ENCODE measurements at regions not wholly inside any gene's neighbourhood (a gene's known extent, or its start where the extent isn't known, plus 50 kb on each side); places are given as distances from the start of the nearest gene placed in this dataset.

- Histone ChIP-seq H3K9me3 (ENCODE audit: control insufficient read depth in 4 of 4, low read length in 3 of 4) (no peaks in the 10 kb centered on the region), H3K27me3 (ENCODE audit: control insufficient read depth in 4 of 4, insufficient read depth in 4 of 4, low read length in 3 of 4) (no peaks in the 10 kb centered on the region), H3K9ac (ENCODE audit: low read depth in 1 of 2, low read length in 2 of 2) (no peak overlapping the region), H3K4me1 (ENCODE audit: control insufficient read depth in 4 of 4, insufficient read depth in 4 of 4, low read length in 3 of 4) (no peaks in the 10 kb centered on the region), H3K27ac (ENCODE audit: low read depth in 1 of 2, low read length in 2 of 2) (no peak overlapping the region), H3K4me3 (ENCODE audit: low read depth in 1 of 3, low read length in 3 of 3) (no peak overlapping the region), H3K36me3 (ENCODE audit: control insufficient read depth in 4 of 4, insufficient read depth in 3 of 4, low read depth in 1 of 4, low read length in 3 of 4) (no peaks in the 10 kb centered on the region)
- 79% methylated on average over 13 of the region's 13 CpGs for WGBS
- TF ChIP-seq GABPA (IDR thresholded peaks at IDR 0.05 in 1 of 2, conservative IDR thresholded peaks at IDR 0.05 in 1 of 2) (no peak), RAD21 (IDR thresholded peaks at IDR 0.05) (no peak), EGR1 (IDR thresholded peaks at IDR 0.05; ENCODE audit: low read depth in 2 of 2) (no peak), RXRA (IDR thresholded peaks at IDR 0.05) (no peak), REST (IDR thresholded peaks at IDR 0.05) (no peak), FOXA1 (IDR thresholded peaks at IDR 0.05) (no peak), SP1 (IDR thresholded peaks at IDR 0.05) (no peak), TAF1 (conservative IDR thresholded peaks at IDR 0.05) (no peak), FOXA2 (IDR thresholded peaks at IDR 0.05) (no peak), MAX (IDR thresholded peaks at IDR 0.05) (no peak), NR2F2 (IDR thresholded peaks at IDR 0.05) (no peak), ZBTB33 (IDR thresholded peaks at IDR 0.05) (no peak), YY1 (IDR thresholded peaks at IDR 0.05) (no peak), JUND (IDR thresholded peaks at IDR 0.05) (no peak), CTCF (IDR thresholded peaks at IDR 0.05; ENCODE audit: low read depth, low read length, missing input control) (no peak)
- no peak for DNase-seq (ENCODE audit: low spot score)
Measured at GRCh38 chr1:4140241-4140640, 240.2 kb upstream of the C1orf174 start.

- TF ChIP-seq ZBTB33 (IDR thresholded peaks at IDR 0.05) (no peak), YY1 (IDR thresholded peaks at IDR 0.05) (no peak), TAF1 (conservative IDR thresholded peaks at IDR 0.05) (no peak), HNF4A (conservative IDR thresholded peaks at IDR 0.05) (no peak), ATF3 (IDR thresholded peaks at IDR 0.05) (no peak), FOXA2 (IDR thresholded peaks at IDR 0.05) (no peak), RXRA (IDR thresholded peaks at IDR 0.05) (no peak), NR2F2 (IDR thresholded peaks at IDR 0.05) (no peak)
- WGBS, result 78% methylated on average over 9 of the region's 9 CpGs
- no peaks in the 10 kb centered on the region for H3K4me1 ChIP-seq (ENCODE audit: control insufficient read depth in 4 of 4, insufficient read depth in 4 of 4, low read length in 3 of 4)
- no peak overlapping the region for H3K4me3 ChIP-seq (ENCODE audit: low read depth in 1 of 3, low read length in 3 of 3)
- no peaks in the 10 kb centered on the region for H3K9me3 ChIP-seq (ENCODE audit: control insufficient read depth in 4 of 4, low read length in 3 of 4)
- H3K27me3 ChIP-seq (ENCODE audit: control insufficient read depth in 4 of 4, insufficient read depth in 4 of 4, low read length in 3 of 4), result no peaks in the 10 kb centered on the region
- DNase-seq (ENCODE audit: low spot score), result no peak
- H3K9ac ChIP-seq (ENCODE audit: low read depth in 1 of 2, low read length in 2 of 2), result no peak overlapping the region
- H3K27ac ChIP-seq (ENCODE audit: low read depth in 1 of 2, low read length in 2 of 2), result no peak overlapping the region
- H3K36me3 ChIP-seq (ENCODE audit: control insufficient read depth in 4 of 4, insufficient read depth in 3 of 4, low read depth in 1 of 4, low read length in 3 of 4), result no peaks in the 10 kb centered on the region
Measured at GRCh38 chr1:4140821-4141220, 240.7 kb upstream of the C1orf174 start.
